ENCODE measurements at regions not wholly inside any gene's neighbourhood (a gene's known extent, or its start where the extent isn't known, plus 50 kb on each side); places are given as distances from the start of the nearest gene placed in this dataset.

GRCh38 chr11:33622186-33622585 lies 78.4 kb downstream of the C11orf91 start:
- TF ChIP-seq CTCF (IDR thresholded peaks at IDR 0.05) = no peak
- no peak for TF ChIP-seq POLR2A (IDR thresholded peaks at IDR 0.05)

Measured in body of pancreas (tissue), 4 donors.